Stimulated activated CD4-positive, alpha-beta T cell treated with anti-CD3 and anti-CD28 coated beads, Interleukin-1b, Interleukin-23, amount 100 ng/mL, for 4 hours (primary cell): ENCODE measurements at regions not wholly inside any gene's neighbourhood (a gene's known extent, or its start where the extent isn't known, plus 50 kb on each side); places are given as distances from the start of the nearest gene placed in this dataset.

Experiments
- DNase-seq, 2 donors: peaks; one replicate each; pipeline ENCODE4 v3.0.0-alpha.2; 2020; ENCODE audit warnings: low read depth in 2 of 2

- DNase-seq = no peak
These were observed 55.4 kb downstream of the CCER1 start for GRCh38 chr12:90899456-90900182.

- DNase-seq = no peak
These were observed 57.0 kb downstream of the CCER1 start for GRCh38 chr12:90897986-90898385.

GRCh38 chr12:90897316-90897715, 57.7 kb downstream of the CCER1 start:
- no peak for DNase-seq

GRCh38 chr12:90896821-90897220, 58.2 kb downstream of the CCER1 start:
- no peak for DNase-seq

- DNase-seq = no peak
These were observed 58.8 kb downstream of the CCER1 start for GRCh38 chr12:90896164-90896563.

- no peak for DNase-seq
These were observed 66.7 kb downstream of the CCER1 start for GRCh38 chr12:90888316-90888715.

GRCh38 chr12:90883456-90883855, 71.5 kb downstream of the CCER1 start:
- no peak for DNase-seq

- DNase-seq = no peak
These were observed 83.3 kb downstream of the CCER1 start for GRCh38 chr12:90871726-90872096.

GRCh38 chr12:90870971-90871725, 83.8 kb downstream of the CCER1 start:
- DNase-seq = no peak

- DNase-seq = no peak
These were observed 86.3 kb downstream of the CCER1 start for GRCh38 chr12:90868626-90869025.

GRCh38 chr12:90859591-90859990, 95.4 kb downstream of the CCER1 start:
- no peak for DNase-seq

- DNase-seq = no peak
These were observed 96.7 kb downstream of the CCER1 start for GRCh38 chr12:90858252-90858651.

- no peak for DNase-seq
These were observed 99.4 kb downstream of the CCER1 start for GRCh38 chr12:90855534-90855933.

- DNase-seq = no peak
These were observed 100.8 kb downstream of the CCER1 start for GRCh38 chr12:90854136-90854689.

- DNase-seq = no peak
These were observed 102.9 kb downstream of the CCER1 start for GRCh38 chr12:90851800-90852718.

- no peak for DNase-seq
These were observed 112.5 kb downstream of the CCER1 start for GRCh38 chr12:90842477-90842876.

- DNase-seq = no peak
These were observed 113.6 kb downstream of the CCER1 start for GRCh38 chr12:90841336-90841735.

GRCh38 chr12:90839346-90839745, 115.6 kb downstream of the CCER1 start:
- no peak for DNase-seq

GRCh38 chr12:90836689-90837088, 118.3 kb downstream of the CCER1 start:
- no peak for DNase-seq

GRCh38 chr12:90833228-90833627, 121.7 kb downstream of the CCER1 start:
- DNase-seq = no peak

GRCh38 chr12:90832427-90832826, 122.5 kb downstream of the CCER1 start:
- DNase-seq = no peak

- no peak for DNase-seq
These were observed 123.3 kb downstream of the CCER1 start for GRCh38 chr12:90831712-90832111.
